ENCODE measurements at regions not wholly inside any gene's neighbourhood (a gene's known extent, or its start where the extent isn't known, plus 50 kb on each side); places are given as distances from the start of the nearest gene placed in this dataset.

GRCh38 chr2:160876765-160877164, 283.5 kb upstream of the TANK start:
- H3K4me3 ChIP-seq (ENCODE audit: low read depth, low read length): no peak overlapping the region
- TF ChIP-seq, protein P1, sequence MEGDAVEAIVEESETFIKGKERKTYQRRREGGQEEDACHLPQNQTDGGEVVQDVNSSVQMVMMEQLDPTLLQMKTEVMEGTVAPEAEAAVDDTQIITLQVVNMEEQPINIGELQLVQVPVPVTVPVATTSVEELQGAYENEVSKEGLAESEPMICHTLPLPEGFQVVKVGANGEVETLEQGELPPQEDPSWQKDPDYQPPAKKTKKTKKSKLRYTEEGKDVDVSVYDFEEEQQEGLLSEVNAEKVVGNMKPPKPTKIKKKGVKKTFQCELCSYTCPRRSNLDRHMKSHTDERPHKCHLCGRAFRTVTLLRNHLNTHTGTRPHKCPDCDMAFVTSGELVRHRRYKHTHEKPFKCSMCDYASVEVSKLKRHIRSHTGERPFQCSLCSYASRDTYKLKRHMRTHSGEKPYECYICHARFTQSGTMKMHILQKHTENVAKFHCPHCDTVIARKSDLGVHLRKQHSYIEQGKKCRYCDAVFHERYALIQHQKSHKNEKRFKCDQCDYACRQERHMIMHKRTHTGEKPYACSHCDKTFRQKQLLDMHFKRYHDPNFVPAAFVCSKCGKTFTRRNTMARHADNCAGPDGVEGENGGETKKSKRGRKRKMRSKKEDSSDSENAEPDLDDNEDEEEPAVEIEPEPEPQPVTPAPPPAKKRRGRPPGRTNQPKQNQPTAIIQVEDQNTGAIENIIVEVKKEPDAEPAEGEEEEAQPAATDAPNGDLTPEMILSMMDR (conservative IDR thresholded peaks at IDR 0.05; ENCODE audit: low read depth, low read length): no peak
- peak; percentile 14 for DNase-seq (ENCODE audit: low read depth)

DNA sequence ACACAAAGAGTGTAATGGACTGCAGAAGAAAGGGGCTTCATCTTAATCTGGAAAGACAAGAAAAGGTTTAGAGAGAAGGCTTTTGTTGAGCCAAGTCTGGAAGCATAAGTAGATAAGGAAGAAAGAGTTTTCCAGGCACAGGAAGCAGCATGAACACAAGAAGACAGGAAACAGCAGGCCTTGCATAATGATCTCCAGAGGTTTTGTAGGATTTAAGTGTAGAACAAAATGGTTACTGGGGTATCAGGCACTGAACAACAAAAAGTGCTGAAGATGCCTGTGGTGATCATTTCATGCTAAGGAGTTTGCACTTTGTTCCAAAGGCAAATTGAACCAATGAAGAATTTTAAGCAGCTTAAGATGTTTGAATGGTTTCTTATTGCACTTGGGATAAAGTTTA, 281.6 kb upstream of the TANK start:
- H3K4me3 ChIP-seq (ENCODE audit: low read depth, low read length): no peak overlapping the region
- peak; percentile 19 for DNase-seq (ENCODE audit: low read depth)
- TF ChIP-seq, protein P1 (conservative IDR thresholded peaks at IDR 0.05; ENCODE audit: low read depth, low read length): no peak

- H3K4me3 ChIP-seq (ENCODE audit: low read depth, low read length): no peak overlapping the region
- no peak for DNase-seq (ENCODE audit: low read depth)
- TF ChIP-seq, protein P1 (conservative IDR thresholded peaks at IDR 0.05; ENCODE audit: low read depth, low read length): no peak
Measured at GRCh38 chr2:160882906-160883305, 277.3 kb upstream of the TANK start.

- TF ChIP-seq, protein P1 (conservative IDR thresholded peaks at IDR 0.05; ENCODE audit: low read depth, low read length): no peak
- H3K4me3 ChIP-seq (ENCODE audit: low read depth, low read length): no peak overlapping the region
- no peak for DNase-seq (ENCODE audit: low read depth)
Measured at GRCh38 chr2:160884056-160884455, 276.2 kb upstream of the TANK start.

DNA sequence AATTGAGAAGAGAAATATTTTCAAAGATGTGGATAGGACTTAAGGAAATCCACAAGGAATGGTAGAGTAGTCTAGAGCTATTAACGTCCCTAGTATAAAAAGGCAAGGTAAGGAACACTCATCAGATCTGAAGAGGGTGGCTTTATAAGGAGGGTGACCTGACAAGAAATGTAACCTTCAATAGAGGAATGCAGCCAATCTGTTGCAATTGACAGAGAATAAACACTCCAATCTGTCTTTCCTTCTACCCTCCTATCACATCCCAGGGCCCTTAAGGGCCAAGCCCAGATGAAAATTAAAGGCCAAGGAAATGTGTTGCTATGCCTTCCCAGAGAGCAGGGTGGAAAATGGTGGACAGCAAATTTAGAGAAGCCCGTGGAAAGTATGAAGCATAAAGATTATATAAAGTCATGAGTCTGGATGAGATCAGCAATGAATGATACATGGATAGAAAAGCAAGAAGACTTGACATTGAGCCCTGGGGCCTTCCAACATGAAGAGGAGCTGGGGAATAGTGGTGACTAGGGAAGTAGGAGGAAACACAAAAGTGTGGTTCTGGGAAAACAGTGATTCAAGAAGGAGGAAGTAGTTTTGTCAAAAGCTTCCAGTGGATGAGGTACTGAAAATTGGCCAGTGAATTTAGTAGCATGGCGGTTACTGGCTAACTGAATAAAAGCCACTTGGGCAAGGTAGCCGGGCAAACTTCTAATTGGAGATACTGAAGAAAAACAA, 270.6 kb upstream of the TANK start:
- no peak overlapping the region for H3K4me3 ChIP-seq (ENCODE audit: low read depth, low read length)
- DNase-seq (ENCODE audit: low read depth): no peak
- TF ChIP-seq, protein P1 (conservative IDR thresholded peaks at IDR 0.05; ENCODE audit: low read depth, low read length): no peak

DNA sequence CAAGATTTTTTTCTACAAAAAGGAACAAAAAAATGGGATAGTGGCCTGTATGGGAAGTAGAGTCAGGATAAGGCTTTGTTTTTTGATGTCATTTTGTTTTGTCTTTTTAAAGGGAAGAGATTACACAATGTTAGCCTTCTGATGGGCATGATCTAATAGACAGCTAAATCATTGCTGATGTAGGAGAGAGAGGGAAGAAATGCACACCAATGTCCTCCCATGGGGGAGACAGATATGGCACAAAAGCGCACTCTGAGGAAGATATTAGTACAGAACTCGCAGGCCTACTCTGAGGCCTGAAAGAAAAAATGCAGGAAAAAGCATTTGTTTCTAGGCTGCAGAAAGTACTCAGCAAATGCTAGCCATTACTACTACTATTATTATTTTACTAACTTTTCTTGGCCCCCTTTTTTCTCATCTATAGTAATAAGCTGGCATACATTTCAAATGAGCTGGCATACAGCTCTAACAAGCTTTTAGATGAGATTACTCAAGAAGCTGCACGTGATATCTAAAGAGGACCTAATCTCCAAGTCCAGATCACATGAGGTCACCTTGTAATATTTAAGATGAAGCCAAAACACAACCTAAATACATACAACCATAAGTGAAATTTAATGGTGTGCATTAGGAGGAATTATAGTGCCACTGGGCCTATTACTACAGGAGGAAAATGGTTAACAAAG, 269.4 kb upstream of the TANK start:
- no peak for DNase-seq (ENCODE audit: low read depth)
- no peak overlapping the region for H3K4me3 ChIP-seq (ENCODE audit: low read depth, low read length)
- TF ChIP-seq, protein P1 (conservative IDR thresholded peaks at IDR 0.05; ENCODE audit: low read depth, low read length): no peak

GRCh38 chr2:160891353-160891740, 268.9 kb upstream of the TANK start:
- H3K4me3 ChIP-seq (ENCODE audit: low read depth, low read length): no peak overlapping the region
- DNase-seq (ENCODE audit: low read depth): no peak
- TF ChIP-seq, protein P1 (conservative IDR thresholded peaks at IDR 0.05; ENCODE audit: low read depth, low read length): no peak

Measured in choroid plexus epithelial cell (primary cell).